Esophagus muscularis mucosa (tissue), 4 donors: ENCODE measurements at regions not wholly inside any gene's neighbourhood (a gene's known extent, or its start where the extent isn't known, plus 50 kb on each side); places are given as distances from the start of the nearest gene placed in this dataset.
A peak's percentile ranks its signal among the peaks of the same experiment; 100 is the strongest.
"Not testable (repeated sequence)": the region's sequence is repeated elsewhere in the genome, so short reads cannot be mapped to it uniquely, and the experiment has no call there.

Source experiments
- DNase-seq: peaks from one replicate; pipeline ENCODE4 v3.0.0-alpha.2; 2017; ENCODE audit errors: extremely low spot score
- H3K27ac ChIP-seq, 4 donors: fragments of 200-600 bp; sonication (generic); replicated peaks in 1 of 4; 1 replicate in 3 of 4; 2 replicates in 1 of 4; pipeline ENCODE4 v1.5.1; 2016 to 2019; ENCODE audit warnings: mild to moderate bottlenecking in 1 of 4
- H3K27me3 ChIP-seq, 4 donors: fragments of 200-600 bp; sonication (generic); one replicate each; pipeline versions ENCODE4 v1.5.1 to v1.6.0; 2016 to 2019
- H3K36me3 ChIP-seq, 4 donors: fragments of 200-600 bp; sonication (generic); one replicate each; pipeline ENCODE4 v1.5.1; 2016 to 2019
- H3K4me1 ChIP-seq, 4 donors: fragments of 200-600 bp; sonication (generic); one replicate each; pipeline ENCODE4 v1.5.1; 2016 to 2019
- H3K4me3 ChIP-seq, 4 donors: fragments of 200-600 bp; sonication (generic); 1 replicate in 2 of 4; 2 replicates in 2 of 4; pipeline ENCODE4 v1.5.1; 2016 to 2019; ENCODE audit warnings: mild to moderate bottlenecking in 4 of 4, moderate library complexity in 1 of 4
- H3K9me3 ChIP-seq, 4 donors: fragments of 200-600 bp; sonication (generic); 1 replicate in 3 of 4; 2 replicates in 1 of 4; pipeline ENCODE4 v1.5.1; 2016 to 2019
- EP300 ChIP-seq: sonication (generic); formaldehyde crosslinking; IDR thresholded peaks from one replicate; pipeline ENCODE4 v1.6.1; 2017; ENCODE audit warnings: antibody characterized with exemption
- POLR2A ChIP-seq: fragments of 450-650 bp; IDR thresholded peaks from one replicate; pipeline ENCODE4 v1.6.1; 2017; ENCODE audit warnings: antibody characterized with exemption, moderate library complexity, mild to moderate bottlenecking, low read depth
- POLR2AphosphoS5 ChIP-seq, 2 donors: sonication (generic); formaldehyde crosslinking; IDR thresholded peaks; one replicate each; pipeline ENCODE4 v1.6.1; 2017; ENCODE audit warnings: antibody characterized with exemption in 2 of 2
- WGBS: methylation state at CpG from one replicate; pipeline ENCODE4 v1.1.5; 2018; 5-methylcytosine and 5-hydroxymethylcytosine counted together
- intact Hi-C: fragments of 100-400 bp; cut with DNase I; formaldehyde crosslinking; loops from one replicate; pipeline ENCODE4 v1.15.1; 2023
- TF ChIP-seq, protein P1 (sequence below), 3 experiments: fragments of 200-600 bp in 2 of 3; fragments of 450-650 bp in 1 of 3; sonication (generic) in 2 of 3; IDR thresholded peaks; one replicate each; pipeline ENCODE4 v1.5.1; 2017 to 2019; ENCODE audit warnings: antibody characterized with exemption in 3 of 3, mild to moderate bottlenecking in 2 of 3, moderate library complexity in 1 of 3

DNA sequence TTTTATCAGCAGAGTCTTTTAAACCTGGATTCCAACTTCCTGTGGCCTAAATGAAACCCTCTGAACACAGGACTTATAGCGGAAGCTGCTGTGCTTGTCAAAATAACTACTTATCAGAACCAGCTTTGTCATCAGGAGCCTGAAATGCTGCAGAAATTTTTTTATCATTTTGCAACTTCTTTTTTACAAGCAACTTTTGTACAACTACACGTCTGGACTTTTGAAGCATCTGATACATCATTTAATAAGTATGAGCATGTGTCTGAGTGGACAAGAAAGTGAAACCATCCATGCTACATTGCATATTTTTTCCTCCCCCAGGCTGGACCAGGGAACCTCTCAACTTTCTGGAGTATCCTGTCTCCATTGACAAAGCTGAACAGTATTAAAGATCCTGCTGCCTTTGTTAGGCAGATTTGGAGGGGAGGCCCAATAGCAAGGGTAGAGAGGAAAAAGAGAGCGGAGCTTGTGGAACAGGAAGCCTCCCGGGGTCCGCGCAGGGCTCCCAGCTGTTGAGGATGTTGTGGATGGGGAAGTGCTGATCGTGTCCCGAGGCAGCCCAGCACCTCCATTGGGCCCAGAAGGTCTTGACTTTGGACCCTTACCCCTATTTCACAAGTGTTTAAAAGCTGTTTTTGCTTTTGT, 196.6 kb downstream of the MSX2 start:
- no peaks in the 10 kb centered on the region for H3K36me3 ChIP-seq
- peak overlapping the region in 1 of 4 donors; percentile 30 for H3K4me3 ChIP-seq
- H3K4me1 ChIP-seq = peaks cover 0 to 2% (median 0%) of the 10 kb centered on the region in 4 donors
- H3K27ac ChIP-seq = no peak overlapping the region
- peak; percentile 50 for DNase-seq
- H3K9me3 ChIP-seq = no peaks in the 10 kb centered on the region
- intact Hi-C loops = no loop called here
- peaks cover 0 to 9% (median 0%) of the 10 kb centered on the region in 4 donors for H3K27me3 ChIP-seq
- no peak for TF ChIP-seq EP300
- TF ChIP-seq POLR2A = no peak
- TF ChIP-seq, protein P1, sequence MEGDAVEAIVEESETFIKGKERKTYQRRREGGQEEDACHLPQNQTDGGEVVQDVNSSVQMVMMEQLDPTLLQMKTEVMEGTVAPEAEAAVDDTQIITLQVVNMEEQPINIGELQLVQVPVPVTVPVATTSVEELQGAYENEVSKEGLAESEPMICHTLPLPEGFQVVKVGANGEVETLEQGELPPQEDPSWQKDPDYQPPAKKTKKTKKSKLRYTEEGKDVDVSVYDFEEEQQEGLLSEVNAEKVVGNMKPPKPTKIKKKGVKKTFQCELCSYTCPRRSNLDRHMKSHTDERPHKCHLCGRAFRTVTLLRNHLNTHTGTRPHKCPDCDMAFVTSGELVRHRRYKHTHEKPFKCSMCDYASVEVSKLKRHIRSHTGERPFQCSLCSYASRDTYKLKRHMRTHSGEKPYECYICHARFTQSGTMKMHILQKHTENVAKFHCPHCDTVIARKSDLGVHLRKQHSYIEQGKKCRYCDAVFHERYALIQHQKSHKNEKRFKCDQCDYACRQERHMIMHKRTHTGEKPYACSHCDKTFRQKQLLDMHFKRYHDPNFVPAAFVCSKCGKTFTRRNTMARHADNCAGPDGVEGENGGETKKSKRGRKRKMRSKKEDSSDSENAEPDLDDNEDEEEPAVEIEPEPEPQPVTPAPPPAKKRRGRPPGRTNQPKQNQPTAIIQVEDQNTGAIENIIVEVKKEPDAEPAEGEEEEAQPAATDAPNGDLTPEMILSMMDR (IDR thresholded peaks at IDR 0.05) = no peak
- TF ChIP-seq POLR2AphosphoS5 (IDR thresholded peaks at IDR 0.05) = no peak
- WGBS = 53% methylated on average over 8 of the region's 8 CpGs

DNA sequence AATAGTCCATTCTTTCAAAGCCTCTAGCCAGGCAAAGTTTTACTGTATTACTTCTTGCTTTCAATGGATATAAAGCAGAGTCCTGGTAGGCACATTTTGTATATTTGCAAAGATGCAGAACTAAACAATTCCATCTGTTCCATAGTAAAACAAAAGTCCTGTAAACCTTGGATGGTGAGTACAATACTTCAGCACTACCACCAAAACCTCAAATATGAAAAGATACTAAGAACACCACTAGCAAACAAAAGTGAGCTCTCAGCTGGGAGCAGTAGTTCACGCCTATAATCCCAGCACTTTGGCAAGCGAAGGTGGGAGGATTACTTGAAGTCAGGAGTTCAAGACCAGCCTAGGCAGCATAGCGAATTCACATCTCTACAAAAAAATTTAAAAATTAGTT, 195.0 kb downstream of the MSX2 start:
- H3K4me1 ChIP-seq = peaks cover 0 to 2% (median 0%) of the 10 kb centered on the region in 4 donors
- intact Hi-C loops = no loop called here
- no peaks in the 10 kb centered on the region for H3K9me3 ChIP-seq
- no peak overlapping the region for H3K4me3 ChIP-seq
- peaks cover 0 to 9% (median 0%) of the 10 kb centered on the region in 4 donors for H3K27me3 ChIP-seq
- 94% methylated on average over 3 of the region's 3 CpGs for WGBS
- TF ChIP-seq POLR2A (no peak), EP300 (no peak), POLR2AphosphoS5 (IDR thresholded peaks at IDR 0.05) (no peak)
- TF ChIP-seq, protein P1 (IDR thresholded peaks at IDR 0.05) = no peak
- no peak for DNase-seq
- H3K27ac ChIP-seq = no peak overlapping the region
- H3K36me3 ChIP-seq = no peaks in the 10 kb centered on the region

DNA sequence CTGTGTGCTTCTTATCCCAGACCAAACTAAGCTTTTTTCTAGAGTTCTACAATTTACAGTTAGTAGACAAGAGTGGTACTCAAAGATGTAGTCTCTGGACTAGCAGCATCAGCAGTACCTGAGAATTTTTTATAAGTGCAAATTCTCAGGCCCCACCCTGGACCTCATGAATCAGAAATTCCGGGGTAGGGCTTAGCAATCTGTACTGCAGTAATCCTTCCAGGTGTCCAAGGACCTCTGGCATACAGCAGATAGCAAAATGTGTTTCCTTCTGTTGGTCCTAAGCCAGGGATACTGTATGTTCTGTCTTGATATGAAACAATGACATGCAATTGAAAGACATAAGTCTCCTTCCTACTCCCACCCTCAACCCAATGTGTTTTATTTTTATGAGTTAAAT, 194.3 kb downstream of the MSX2 start:
- Histone ChIP-seq H3K4me3 (no peak overlapping the region), H3K36me3 (no peaks in the 10 kb centered on the region), H3K4me1 (peaks cover 0 to 2% (median 0%) of the 10 kb centered on the region in 4 donors), H3K9me3 (no peaks in the 10 kb centered on the region), H3K27me3 (peaks cover 0 to 9% (median 0%) of the 10 kb centered on the region in 4 donors), H3K27ac (no peak overlapping the region)
- TF ChIP-seq EP300 = no peak
- TF ChIP-seq POLR2AphosphoS5 (IDR thresholded peaks at IDR 0.05) = no peak
- TF ChIP-seq, protein P1 (IDR thresholded peaks at IDR 0.05) = no peak
- no peak for TF ChIP-seq POLR2A
- 60% methylated on average over 1 of the region's 1 CpG for WGBS
- intact Hi-C loops = no loop called here
- no peak for DNase-seq

DNA sequence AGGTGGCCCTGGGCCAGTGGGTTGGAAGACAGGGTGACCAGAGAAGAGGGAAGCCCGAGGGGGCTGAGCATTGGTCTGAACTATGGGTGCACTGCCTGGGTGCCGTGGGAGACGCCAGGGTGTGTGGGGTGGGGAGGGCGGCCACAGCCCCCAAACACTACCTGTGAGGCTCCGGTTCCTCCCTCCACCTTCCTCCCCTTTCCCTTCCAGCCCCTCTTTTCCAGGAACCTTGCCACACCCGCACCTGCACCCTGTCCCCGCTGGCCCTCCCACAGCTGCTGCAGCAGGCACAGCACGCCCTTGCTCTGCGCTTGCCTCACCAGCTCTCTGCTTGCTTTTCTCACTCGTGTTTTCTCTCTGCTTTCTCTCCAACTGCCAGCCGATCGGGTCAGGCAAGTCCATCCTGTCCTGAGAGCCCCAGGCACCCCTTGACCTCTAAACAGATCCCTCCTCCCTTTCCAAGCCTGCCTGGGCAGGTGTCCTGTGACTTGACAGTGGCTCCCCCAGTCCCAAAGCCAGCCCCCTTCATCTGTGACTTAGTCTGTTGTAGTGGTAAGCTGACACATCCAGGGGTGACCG, 193.7 kb downstream of the MSX2 start:
- no peak for TF ChIP-seq POLR2A
- TF ChIP-seq, protein P1 (IDR thresholded peaks at IDR 0.05) = no peak
- TF ChIP-seq POLR2AphosphoS5 (IDR thresholded peaks at IDR 0.05) = no peak
- TF ChIP-seq EP300 = no peak
- Histone ChIP-seq H3K4me3 (no peak overlapping the region), H3K4me1 (peaks cover 0 to 2% (median 0%) of the 10 kb centered on the region in 4 donors), H3K27me3 (peaks cover 0 to 9% (median 0%) of the 10 kb centered on the region in 4 donors), H3K36me3 (no peaks in the 10 kb centered on the region), H3K27ac (no peak overlapping the region), H3K9me3 (no peaks in the 10 kb centered on the region)
- WGBS = 78% methylated on average over 13 of the region's 13 CpGs
- DNase-seq = peak; percentile 77
- intact Hi-C loops = no loop called here

DNA sequence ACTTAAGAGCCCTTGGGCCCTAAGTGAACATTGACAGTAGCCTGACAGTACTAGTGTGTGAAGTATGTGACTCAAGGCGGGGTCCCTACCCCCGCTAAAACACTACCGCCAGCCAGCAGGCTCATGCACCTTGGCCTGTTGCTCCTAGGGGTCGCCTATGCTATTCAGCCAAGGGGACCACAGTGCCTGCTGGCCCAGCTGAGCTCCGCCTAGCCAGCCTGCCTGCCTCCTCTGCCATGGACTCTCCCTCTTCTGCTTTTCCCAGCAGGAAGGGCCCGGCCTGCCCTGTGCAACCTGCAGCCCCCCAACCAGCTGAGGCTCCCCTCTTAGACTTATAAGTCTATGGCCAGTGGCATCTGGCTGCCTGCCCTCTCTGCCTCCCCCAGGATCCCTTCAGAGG, 193.1 kb downstream of the MSX2 start:
- H3K4me3 ChIP-seq, H3K36me3 ChIP-seq, H3K27ac ChIP-seq, intact Hi-C loops, DNase-seq, H3K9me3 ChIP-seq, H3K27me3 ChIP-seq, H3K4me1 ChIP-seq: not testable (repeated sequence)
- WGBS = 100% methylated on average over 3 of the region's 6 CpGs

DNA sequence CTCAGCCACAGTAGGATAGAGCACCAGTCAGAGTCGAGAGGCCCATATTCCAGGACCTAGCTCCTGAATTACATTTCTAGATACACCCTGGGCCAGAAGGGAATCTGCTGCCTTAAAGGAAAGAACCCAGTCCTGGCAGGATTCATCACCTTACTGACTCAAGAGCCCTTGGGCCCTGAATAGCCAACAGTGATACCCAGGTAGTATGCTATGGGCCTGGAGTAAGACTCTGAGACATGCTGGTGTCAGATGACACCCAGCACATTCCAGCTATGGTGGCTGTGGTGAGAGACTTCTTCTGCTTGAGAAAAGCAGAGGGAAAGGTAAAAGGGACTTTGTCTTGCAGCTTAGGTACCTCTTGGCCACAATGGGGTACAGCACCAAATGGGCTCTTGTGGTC, 192.5 kb downstream of the MSX2 start:
- H3K27me3 ChIP-seq, H3K36me3 ChIP-seq, H3K4me3 ChIP-seq, DNase-seq, H3K27ac ChIP-seq, H3K4me1 ChIP-seq, intact Hi-C loops, H3K9me3 ChIP-seq: not testable (repeated sequence)
- WGBS = 87% methylated on average over 1 of the region's 1 CpG
